HEK293 (cell line): ENCODE measurements at regions not wholly inside any gene's neighbourhood (a gene's known extent, or its start where the extent isn't known, plus 50 kb on each side); places are given as distances from the start of the nearest gene placed in this dataset.
A peak's percentile ranks its signal among the peaks of the same experiment; 100 is the strongest.

Source experiments
- GLI2 ChIP-seq: fragments of 450-650 bp; formaldehyde crosslinking; IDR thresholded peaks from 2 replicates; pipeline ENCODE4; 2017; ENCODE audit warnings: missing biosample characterization, missing genetic modification characterization, low read depth, borderline replicate concordance
- GLI4 ChIP-seq: fragments of 450-650 bp; formaldehyde crosslinking; IDR thresholded peaks from 2 replicates; pipeline ENCODE4 v1.5.1; 2016; ENCODE audit warnings: missing biosample characterization, missing genetic modification characterization
- KLF10 ChIP-seq: fragments of 450-650 bp; IDR thresholded peaks from 2 replicates; pipeline ENCODE4 v1.5.1; 2018; ENCODE audit warnings: missing biosample characterization, mild to moderate bottlenecking, missing genetic modification characterization
- MEIS1 ChIP-seq: sonication (generic); formaldehyde crosslinking; IDR thresholded peaks from 2 replicates; pipeline ENCODE4 v1.8.1; 2022; ENCODE audit warnings: missing genetic modification reagents, mild to moderate bottlenecking, borderline replicate concordance
- OSR2 ChIP-seq: fragments of 450-650 bp; formaldehyde crosslinking; IDR thresholded peaks from 2 replicates; pipeline ENCODE4 v1.5.1; 2016; ENCODE audit warnings: missing biosample characterization, missing genetic modification characterization
- SP2 ChIP-seq: fragments of 450-650 bp; formaldehyde crosslinking; IDR thresholded peaks from 2 replicates; pipeline ENCODE4 v1.5.1; 2016; ENCODE audit warnings: missing biosample characterization, missing genetic modification characterization
- WT1 ChIP-seq: fragments of 450-650 bp; formaldehyde crosslinking; IDR thresholded peaks from 2 replicates; pipeline ENCODE4 v1.5.1; 2016; ENCODE audit warnings: missing biosample characterization, missing genetic modification characterization
- ZBTB21 ChIP-seq: fragments of 450-650 bp; formaldehyde crosslinking; IDR thresholded peaks from 2 replicates; pipeline ENCODE4 v1.5.1; 2017; ENCODE audit warnings: missing biosample characterization, missing genetic modification characterization
- ZNF121 ChIP-seq: fragments of 450-650 bp; formaldehyde crosslinking; IDR thresholded peaks from 2 replicates; pipeline ENCODE4 v1.5.1; 2016; ENCODE audit warnings: missing biosample characterization, missing genetic modification characterization
- ZNF146 ChIP-seq: fragments of 450-650 bp; formaldehyde crosslinking; IDR thresholded peaks from 2 replicates; pipeline ENCODE4 v1.5.1; 2016; ENCODE audit warnings: missing biosample characterization, missing genetic modification characterization
- ZNF174 ChIP-seq: fragments of 450-650 bp; formaldehyde crosslinking; IDR thresholded peaks from 2 replicates; pipeline ENCODE4 v1.5.0; 2017; ENCODE audit warnings: missing biosample characterization, mild to moderate bottlenecking, missing genetic modification characterization
- ZNF175 ChIP-seq: fragments of 450-650 bp; formaldehyde crosslinking; IDR thresholded peaks from 2 replicates; pipeline ENCODE4 v1.5.1; 2016; ENCODE audit warnings: missing biosample characterization, missing genetic modification characterization
- ZNF221 ChIP-seq: fragments of 450-650 bp; formaldehyde crosslinking; IDR thresholded peaks from 2 replicates; pipeline ENCODE4 v1.5.1; 2017; ENCODE audit warnings: missing biosample characterization, missing genetic modification characterization, borderline replicate concordance
- ZNF223 ChIP-seq: fragments of 450-650 bp; formaldehyde crosslinking; IDR thresholded peaks from 2 replicates; pipeline ENCODE4 v1.5.1; 2016; ENCODE audit warnings: missing biosample characterization, missing genetic modification characterization
- ZNF24 ChIP-seq: fragments of 450-650 bp; formaldehyde crosslinking; IDR thresholded peaks from 2 replicates; pipeline ENCODE4 v1.5.1; 2016; ENCODE audit warnings: missing biosample characterization, missing genetic modification characterization
- ZNF274 ChIP-seq, 2 experiments: fragments of 200-500 bp in 1 of 2; fragments of 450-650 bp in 1 of 2; sonication (Bioruptor generic) in 1 of 2; formaldehyde crosslinking in 1 of 2; IDR thresholded peaks; 2 replicates each; pipeline versions ENCODE4 v1.5.1 to v1.6.1; 2014 to 2016; ENCODE audit warnings: borderline replicate concordance in 1 of 2, inconsistent platforms in 1 of 2, low read length in 1 of 2, missing biosample characterization in 1 of 2, missing genetic modification characterization in 1 of 2
- ZNF426 ChIP-seq: fragments of 450-650 bp; formaldehyde crosslinking; IDR thresholded peaks from 2 replicates; pipeline ENCODE4 v1.5.1; 2017; ENCODE audit warnings: missing biosample characterization, missing genetic modification characterization, mild to moderate bottlenecking, inconsistent platforms, moderate library complexity
- ZNF555 ChIP-seq: fragments of 450-650 bp; formaldehyde crosslinking; conservative IDR thresholded peaks from 2 replicates; pipeline ENCODE4 v1.5.1; 2017; ENCODE audit warnings: missing biosample characterization, mild to moderate bottlenecking, missing genetic modification characterization, inconsistent platforms
- ZNF560 ChIP-seq: fragments of 450-650 bp; formaldehyde crosslinking; IDR thresholded peaks from 2 replicates; pipeline ENCODE4 v1.5.1; 2017; ENCODE audit warnings: missing biosample characterization, missing genetic modification characterization, borderline replicate concordance
- ZNF596 ChIP-seq: fragments of 450-650 bp; IDR thresholded peaks from 2 replicates; pipeline ENCODE4 v1.5.0; 2018; ENCODE audit warnings: missing biosample characterization, mild to moderate bottlenecking, missing genetic modification characterization, moderate library complexity
- ZNF624 ChIP-seq: fragments of 450-650 bp; formaldehyde crosslinking; IDR thresholded peaks from 2 replicates; pipeline ENCODE4 v1.5.1; 2017; ENCODE audit warnings: missing biosample characterization, missing genetic modification characterization
- ZNF626 ChIP-seq: fragments of 450-650 bp; sonication (Bioruptor Pico); formaldehyde crosslinking; IDR thresholded peaks from 2 replicates; pipeline ENCODE4 v1.5.1; 2018; ENCODE audit warnings: missing biosample characterization, missing genetic modification characterization, inconsistent platforms
- ZNF707 ChIP-seq: fragments of 450-650 bp; formaldehyde crosslinking; IDR thresholded peaks from 2 replicates; pipeline ENCODE4 v1.5.1; 2016; ENCODE audit warnings: missing biosample characterization, missing genetic modification characterization
- ZNF777 ChIP-seq: fragments of 450-650 bp; formaldehyde crosslinking; IDR thresholded peaks from 2 replicates; pipeline ENCODE4 v1.5.1; 2017; ENCODE audit warnings: missing biosample characterization, missing genetic modification characterization, borderline replicate concordance
- TF ChIP-seq, protein P1 (sequence below): fragments of 450-650 bp; formaldehyde crosslinking; IDR thresholded peaks from 2 replicates; pipeline ENCODE4 v1.5.1; 2016; ENCODE audit warnings: missing biosample characterization, missing genetic modification characterization
- TF ChIP-seq, protein P2 (sequence below): fragments of 450-650 bp; formaldehyde crosslinking; conservative IDR thresholded peaks from 2 replicates; pipeline ENCODE4 v1.5.1; 2016; ENCODE audit warnings: low read depth, missing biosample characterization, missing genetic modification characterization
- TF ChIP-seq, protein P3 (sequence below): fragments of 450-650 bp; formaldehyde crosslinking; IDR thresholded peaks from 2 replicates; pipeline ENCODE4 v1.5.1; 2016; ENCODE audit warnings: missing biosample characterization, missing genetic modification characterization
- TF ChIP-seq, protein P4 (sequence below): sonication (generic); formaldehyde crosslinking; IDR thresholded peaks from 2 replicates; pipeline ENCODE4 v1.8.1; 2022; ENCODE audit warnings: mild to moderate bottlenecking, moderate library complexity, missing genetic modification reagents
- TF ChIP-seq, protein P5 (sequence below): fragments of 450-650 bp; formaldehyde crosslinking; IDR thresholded peaks from 2 replicates; pipeline ENCODE4 v1.5.1; 2016; ENCODE audit warnings: missing biosample characterization, missing genetic modification characterization

DNA sequence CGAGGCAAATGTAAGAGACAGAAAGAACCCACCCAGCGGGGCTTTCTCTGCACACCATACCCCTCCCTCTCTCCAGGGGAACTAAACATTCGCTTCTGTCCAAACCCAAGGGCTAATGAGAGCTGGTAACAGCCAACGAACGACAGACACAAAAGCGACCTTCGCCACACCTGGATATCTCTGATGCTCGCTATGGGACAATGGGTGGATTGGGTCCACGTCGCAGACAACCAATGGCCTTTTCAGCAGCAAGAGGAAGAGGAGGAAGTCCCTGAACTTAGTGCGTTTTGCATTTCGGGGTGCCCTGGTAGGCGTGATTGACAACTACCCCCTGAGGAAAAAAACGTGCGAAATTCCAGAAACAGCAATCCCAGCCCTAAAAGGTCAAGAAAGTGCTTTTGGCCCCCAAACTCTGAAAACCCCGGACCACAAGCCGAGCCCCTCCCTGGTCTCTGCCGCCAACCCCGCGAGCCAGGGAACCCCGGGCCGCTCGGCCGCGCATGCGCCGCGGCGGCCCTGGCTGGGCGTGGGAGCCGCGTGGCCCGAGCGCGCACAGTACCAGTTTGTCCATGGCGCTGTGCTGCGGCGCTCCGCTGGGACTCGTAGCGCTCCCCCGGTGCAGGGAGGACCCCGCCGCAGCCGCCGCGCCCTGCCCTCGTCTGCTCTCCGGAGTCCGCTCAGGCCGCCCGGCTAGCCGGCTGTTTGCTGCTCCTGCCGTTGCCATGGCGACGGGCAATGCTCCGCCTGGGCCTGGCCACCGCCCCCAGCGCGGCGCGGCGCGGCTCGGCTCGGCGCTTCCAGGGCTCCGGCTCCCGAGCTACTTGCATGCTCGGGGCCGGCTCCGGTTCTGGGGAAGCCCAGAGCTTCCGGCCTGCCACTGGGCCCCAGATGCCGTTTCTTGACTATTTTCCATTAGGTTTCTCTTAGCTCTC is 66.9 kb upstream of the DNAH5 start (continued):
- TF ChIP-seq ZNF426, result no peak
- no peak for TF ChIP-seq ZNF777 (tag by site-specific recombination)
- TF ChIP-seq, protein P1, sequence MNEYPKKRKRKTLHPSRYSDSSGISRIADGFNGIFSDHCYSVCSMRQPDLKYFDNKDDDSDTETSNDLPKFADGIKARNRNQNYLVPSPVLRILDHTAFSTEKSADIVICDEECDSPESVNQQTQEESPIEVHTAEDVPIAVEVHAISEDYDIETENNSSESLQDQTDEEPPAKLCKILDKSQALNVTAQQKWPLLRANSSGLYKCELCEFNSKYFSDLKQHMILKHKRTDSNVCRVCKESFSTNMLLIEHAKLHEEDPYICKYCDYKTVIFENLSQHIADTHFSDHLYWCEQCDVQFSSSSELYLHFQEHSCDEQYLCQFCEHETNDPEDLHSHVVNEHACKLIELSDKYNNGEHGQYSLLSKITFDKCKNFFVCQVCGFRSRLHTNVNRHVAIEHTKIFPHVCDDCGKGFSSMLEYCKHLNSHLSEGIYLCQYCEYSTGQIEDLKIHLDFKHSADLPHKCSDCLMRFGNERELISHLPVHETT (tag by site-specific recombination), result no peak
- no peak for TF ChIP-seq ZNF221 (tag by site-specific recombination)
- TF ChIP-seq, protein P2, sequence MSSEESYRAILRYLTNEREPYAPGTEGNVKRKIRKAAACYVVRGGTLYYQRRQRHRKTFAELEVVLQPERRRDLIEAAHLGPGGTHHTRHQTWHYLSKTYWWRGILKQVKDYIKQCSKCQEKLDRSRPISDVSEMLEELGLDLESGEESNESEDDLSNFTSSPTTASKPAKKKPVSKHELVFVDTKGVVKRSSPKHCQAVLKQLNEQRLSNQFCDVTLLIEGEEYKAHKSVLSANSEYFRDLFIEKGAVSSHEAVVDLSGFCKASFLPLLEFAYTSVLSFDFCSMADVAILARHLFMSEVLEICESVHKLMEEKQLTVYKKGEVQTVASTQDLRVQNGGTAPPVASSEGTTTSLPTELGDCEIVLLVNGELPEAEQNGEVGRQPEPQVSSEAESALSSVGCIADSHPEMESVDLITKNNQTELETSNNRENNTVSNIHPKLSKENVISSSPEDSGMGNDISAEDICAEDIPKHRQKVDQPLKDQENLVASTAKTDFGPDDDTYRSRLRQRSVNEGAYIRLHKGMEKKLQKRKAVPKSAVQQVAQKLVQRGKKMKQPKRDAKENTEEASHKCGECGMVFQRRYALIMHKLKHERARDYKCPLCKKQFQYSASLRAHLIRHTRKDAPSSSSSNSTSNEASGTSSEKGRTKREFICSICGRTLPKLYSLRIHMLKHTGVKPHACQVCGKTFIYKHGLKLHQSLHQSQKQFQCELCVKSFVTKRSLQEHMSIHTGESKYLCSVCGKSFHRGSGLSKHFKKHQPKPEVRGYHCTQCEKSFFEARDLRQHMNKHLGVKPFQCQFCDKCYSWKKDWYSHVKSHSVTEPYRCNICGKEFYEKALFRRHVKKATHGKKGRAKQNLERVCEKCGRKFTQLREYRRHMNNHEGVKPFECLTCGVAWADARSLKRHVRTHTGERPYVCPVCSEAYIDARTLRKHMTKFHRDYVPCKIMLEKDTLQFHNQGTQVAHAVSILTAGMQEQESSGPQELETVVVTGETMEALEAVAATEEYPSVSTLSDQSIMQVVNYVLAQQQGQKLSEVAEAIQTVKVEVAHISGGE (tag by site-specific recombination), result peak; percentile 62
- TF ChIP-seq, protein P3, sequence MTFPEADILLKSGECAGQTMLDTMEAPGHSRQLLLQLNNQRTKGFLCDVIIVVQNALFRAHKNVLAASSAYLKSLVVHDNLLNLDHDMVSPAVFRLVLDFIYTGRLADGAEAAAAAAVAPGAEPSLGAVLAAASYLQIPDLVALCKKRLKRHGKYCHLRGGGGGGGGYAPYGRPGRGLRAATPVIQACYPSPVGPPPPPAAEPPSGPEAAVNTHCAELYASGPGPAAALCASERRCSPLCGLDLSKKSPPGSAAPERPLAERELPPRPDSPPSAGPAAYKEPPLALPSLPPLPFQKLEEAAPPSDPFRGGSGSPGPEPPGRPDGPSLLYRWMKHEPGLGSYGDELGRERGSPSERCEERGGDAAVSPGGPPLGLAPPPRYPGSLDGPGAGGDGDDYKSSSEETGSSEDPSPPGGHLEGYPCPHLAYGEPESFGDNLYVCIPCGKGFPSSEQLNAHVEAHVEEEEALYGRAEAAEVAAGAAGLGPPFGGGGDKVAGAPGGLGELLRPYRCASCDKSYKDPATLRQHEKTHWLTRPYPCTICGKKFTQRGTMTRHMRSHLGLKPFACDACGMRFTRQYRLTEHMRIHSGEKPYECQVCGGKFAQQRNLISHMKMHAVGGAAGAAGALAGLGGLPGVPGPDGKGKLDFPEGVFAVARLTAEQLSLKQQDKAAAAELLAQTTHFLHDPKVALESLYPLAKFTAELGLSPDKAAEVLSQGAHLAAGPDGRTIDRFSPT (tag by site-specific recombination), result no peak
- TF ChIP-seq KLF10 (tag by site-specific recombination), result peak; percentile 74; the same call in 1 of the 2 replicates
- TF ChIP-seq GLI2 (tag by site-specific recombination), result no peak
- TF ChIP-seq ZNF174, result peak; percentile 32; the same call in 1 of the 2 replicates
- 0 out of 2 replicates have a peak, but pooled peaks have one; percentile 34 for TF ChIP-seq ZNF596 (tag by site-specific recombination)
- TF ChIP-seq ZNF274 (IDR thresholded peaks at IDR 0.05; ENCODE audit: low read length), result no peak
- no peak for TF ChIP-seq ZNF274 (tag by site-specific recombination; IDR thresholded peaks at IDR 0.05; ENCODE audit: borderline replicate concordance)
- TF ChIP-seq ZNF624 (tag by site-specific recombination), result no peak
- no peak for TF ChIP-seq ZNF555 (tag by site-specific recombination)
- TF ChIP-seq MEIS1 (CRISPR knock-in tag), result no peak
- no peak for TF ChIP-seq ZNF121 (tag by site-specific recombination)
- peak; percentile 68 for TF ChIP-seq OSR2 (tag by site-specific recombination)
- TF ChIP-seq, protein P4, sequence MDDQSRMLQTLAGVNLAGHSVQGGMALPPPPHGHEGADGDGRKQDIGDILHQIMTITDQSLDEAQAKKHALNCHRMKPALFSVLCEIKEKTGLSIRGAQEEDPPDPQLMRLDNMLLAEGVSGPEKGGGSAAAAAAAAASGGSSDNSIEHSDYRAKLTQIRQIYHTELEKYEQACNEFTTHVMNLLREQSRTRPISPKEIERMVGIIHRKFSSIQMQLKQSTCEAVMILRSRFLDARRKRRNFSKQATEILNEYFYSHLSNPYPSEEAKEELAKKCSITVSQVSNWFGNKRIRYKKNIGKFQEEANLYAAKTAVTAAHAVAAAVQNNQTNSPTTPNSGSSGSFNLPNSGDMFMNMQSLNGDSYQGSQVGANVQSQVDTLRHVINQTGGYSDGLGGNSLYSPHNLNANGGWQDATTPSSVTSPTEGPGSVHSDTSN, result no peak; the same call in none of the 2 replicates
- no peak for TF ChIP-seq GLI4 (tag by site-specific recombination)
- 0 out of 2 replicates have a peak, but pooled peaks have one; percentile 14 for TF ChIP-seq ZNF626 (tag by site-specific recombination)
- no peak for TF ChIP-seq ZNF707 (tag by site-specific recombination)
- TF ChIP-seq SP2 (tag by site-specific recombination), result peak; percentile 33
- no peak for TF ChIP-seq WT1
- no peak for TF ChIP-seq ZNF175
- no peak for TF ChIP-seq ZNF146 (tag by site-specific recombination)
- no peak for TF ChIP-seq ZBTB21
- TF ChIP-seq ZNF560 (tag by site-specific recombination), result no peak
- TF ChIP-seq, protein P5, sequence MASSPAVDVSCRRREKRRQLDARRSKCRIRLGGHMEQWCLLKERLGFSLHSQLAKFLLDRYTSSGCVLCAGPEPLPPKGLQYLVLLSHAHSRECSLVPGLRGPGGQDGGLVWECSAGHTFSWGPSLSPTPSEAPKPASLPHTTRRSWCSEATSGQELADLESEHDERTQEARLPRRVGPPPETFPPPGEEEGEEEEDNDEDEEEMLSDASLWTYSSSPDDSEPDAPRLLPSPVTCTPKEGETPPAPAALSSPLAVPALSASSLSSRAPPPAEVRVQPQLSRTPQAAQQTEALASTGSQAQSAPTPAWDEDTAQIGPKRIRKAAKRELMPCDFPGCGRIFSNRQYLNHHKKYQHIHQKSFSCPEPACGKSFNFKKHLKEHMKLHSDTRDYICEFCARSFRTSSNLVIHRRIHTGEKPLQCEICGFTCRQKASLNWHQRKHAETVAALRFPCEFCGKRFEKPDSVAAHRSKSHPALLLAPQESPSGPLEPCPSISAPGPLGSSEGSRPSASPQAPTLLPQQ (tag by site-specific recombination), result peak; percentile 40; the same call in 1 of the 2 replicates
- no peak for TF ChIP-seq ZNF223 (tag by site-specific recombination)
- 0 out of 2 replicates have a peak, but pooled peaks have one; percentile 17 for TF ChIP-seq ZNF24 (tag by site-specific recombination)
